Spleen (tissue), 11 donors: ENCODE measurements at regions not wholly inside any gene's neighbourhood (a gene's known extent, or its start where the extent isn't known, plus 50 kb on each side); places are given as distances from the start of the nearest gene placed in this dataset.

ENCODE experiments used
- DNase-seq: peaks from one replicate; pipeline ENCODE4 v3.0.0-alpha.2; 2020
- H3K27ac ChIP-seq, 8 donors: fragments of 200-600 bp; sonication (generic) in 7 of 8; 1 replicate in 4 of 8; 2 replicates in 4 of 8; pipeline versions ENCODE4 v1.5.0 to v1.8.0; 2016 to 2021; ENCODE audit warnings: inconsistent platforms in 4 of 8, mild to moderate bottlenecking in 4 of 8, moderate library complexity in 1 of 8
- H3K27me3 ChIP-seq, 7 donors: fragments of 200-600 bp; sonication (generic) in 6 of 7; replicated peaks in 1 of 7; 1 replicate in 4 of 7; 2 replicates in 3 of 7; pipeline versions ENCODE4 v1.5.0 to v1.8.0; 2016 to 2021; ENCODE audit warnings: inconsistent platforms in 3 of 7, mild to moderate bottlenecking in 1 of 7
- H3K36me3 ChIP-seq, 6 donors: fragments of 200-600 bp; sonication (generic) in 5 of 6; 1 replicate in 4 of 6; 2 replicates in 2 of 6; pipeline versions ENCODE4 v1.5.0 to v1.8.0; 2016 to 2021; ENCODE audit warnings: inconsistent platforms in 2 of 6
- H3K4me1 ChIP-seq, 6 donors: fragments of 200-600 bp; sonication (generic) in 5 of 6; 1 replicate in 3 of 6; 2 replicates in 3 of 6; pipeline versions ENCODE4 v1.5.0 to v1.8.0; 2016 to 2021; ENCODE audit warnings: inconsistent platforms in 3 of 6
- H3K4me3 ChIP-seq, 8 donors: fragments of 200-600 bp; sonication (generic) in 7 of 8; 1 replicate in 4 of 8; 2 replicates in 4 of 8; pipeline versions ENCODE4 v1.5.0 to v1.8.0; 2016 to 2021; ENCODE audit warnings: inconsistent platforms in 4 of 8, mild to moderate bottlenecking in 4 of 8, moderate library complexity in 2 of 8
- H3K9me3 ChIP-seq, 8 donors: fragments of 200-600 bp; sonication (generic) in 7 of 8; 1 replicate in 4 of 8; 2 replicates in 4 of 8; pipeline versions ENCODE4 v1.5.0 to v1.8.0; 2016 to 2021; ENCODE audit warnings: inconsistent platforms in 4 of 8
- POLR2A ChIP-seq, 3 donors: fragments of 450-650 bp; IDR thresholded peaks; one replicate each; pipeline ENCODE4 v1.5.1; 2017; ENCODE audit warnings: antibody characterized with exemption in 3 of 3, mild to moderate bottlenecking in 1 of 3
- POLR2AphosphoS5 ChIP-seq, 3 donors: sonication (generic); formaldehyde crosslinking; IDR thresholded peaks; one replicate each; pipeline ENCODE4 v1.5.1; 2017; ENCODE audit warnings: antibody characterized with exemption in 3 of 3
- WGBS, 5 donors: extraction: QIAGEN DNeasy Blood & Tissue Kit in 3 of 5; methylation state at CpG; one replicate each; pipeline versions ENCODE4 v1.1.5 to v1.1.7; 2013 to 2018; 5-methylcytosine and 5-hydroxymethylcytosine counted together
- intact Hi-C: fragments of 100-400 bp; cut with DNase I; formaldehyde crosslinking; loops from one replicate; pipeline ENCODE4 v1.15.0; 2023; ENCODE audit warnings: low total_unique reads
- TF ChIP-seq, protein P1 (sequence below), 11 experiments: fragments of 200-600 bp in 7 of 11; fragments of 450-650 bp in 4 of 11; sonication (generic) in 4 of 11; IDR thresholded peaks in 8 of 11; conservative IDR thresholded peaks in 3 of 11; 1 replicate in 7 of 11; 2 replicates in 4 of 11; pipeline versions ENCODE4 v1.4.0 to v1.8.0; 2016 to 2021; ENCODE audit warnings: antibody characterized with exemption in 11 of 11, inconsistent platforms in 4 of 11, mild to moderate bottlenecking in 1 of 11
- donor health status: healthy with polysubstance abuse.
- donor health status: DM: no; HTN: no; CAD: no; lungs with moderate emphysema.
- donor health status: DM: no; HTN: no; CAD: no.
- donor health status: Bipolar disorder and iron deficiency.
- donor health status: healthy.
- donor health status: DM: no; HTN: no; CAD: no.
- donor health status: DM: yes; HTN: yes; CAD: no.

DNA sequence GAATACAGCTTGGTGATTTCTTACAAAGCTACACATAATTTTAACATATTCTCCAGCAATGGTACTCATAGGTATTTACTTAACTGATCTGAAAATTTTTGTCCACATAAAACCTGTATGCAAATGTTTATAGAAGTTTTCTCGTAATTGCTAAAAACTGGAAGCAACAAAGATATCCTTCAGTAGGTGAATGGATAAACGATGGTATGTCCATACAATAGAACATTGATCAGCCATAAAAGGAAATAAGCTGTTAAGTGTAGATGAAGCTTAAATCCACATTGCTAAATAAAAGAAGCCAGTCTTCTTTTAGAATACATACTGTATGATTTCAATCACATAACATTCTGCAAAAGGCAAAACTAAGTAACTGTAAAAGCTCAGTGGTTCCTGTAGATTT lies 224.8 kb upstream of the DPYD start:
- DNase-seq, result no peak
- TF ChIP-seq POLR2AphosphoS5 (IDR thresholded peaks at IDR 0.05), result no peak
- TF ChIP-seq, protein P1, sequence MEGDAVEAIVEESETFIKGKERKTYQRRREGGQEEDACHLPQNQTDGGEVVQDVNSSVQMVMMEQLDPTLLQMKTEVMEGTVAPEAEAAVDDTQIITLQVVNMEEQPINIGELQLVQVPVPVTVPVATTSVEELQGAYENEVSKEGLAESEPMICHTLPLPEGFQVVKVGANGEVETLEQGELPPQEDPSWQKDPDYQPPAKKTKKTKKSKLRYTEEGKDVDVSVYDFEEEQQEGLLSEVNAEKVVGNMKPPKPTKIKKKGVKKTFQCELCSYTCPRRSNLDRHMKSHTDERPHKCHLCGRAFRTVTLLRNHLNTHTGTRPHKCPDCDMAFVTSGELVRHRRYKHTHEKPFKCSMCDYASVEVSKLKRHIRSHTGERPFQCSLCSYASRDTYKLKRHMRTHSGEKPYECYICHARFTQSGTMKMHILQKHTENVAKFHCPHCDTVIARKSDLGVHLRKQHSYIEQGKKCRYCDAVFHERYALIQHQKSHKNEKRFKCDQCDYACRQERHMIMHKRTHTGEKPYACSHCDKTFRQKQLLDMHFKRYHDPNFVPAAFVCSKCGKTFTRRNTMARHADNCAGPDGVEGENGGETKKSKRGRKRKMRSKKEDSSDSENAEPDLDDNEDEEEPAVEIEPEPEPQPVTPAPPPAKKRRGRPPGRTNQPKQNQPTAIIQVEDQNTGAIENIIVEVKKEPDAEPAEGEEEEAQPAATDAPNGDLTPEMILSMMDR (IDR thresholded peaks at IDR 0.05 in 8 of 11, conservative IDR thresholded peaks at IDR 0.05 in 3 of 11), result no peak
- TF ChIP-seq POLR2A (IDR thresholded peaks at IDR 0.05), result no peak
- Histone ChIP-seq H3K27me3 (no peaks in the 10 kb centered on the region), H3K4me3 (no peak overlapping the region), H3K9me3 (peaks cover 0 to 11% (median 0%) of the 10 kb centered on the region in 8 donors), H3K27ac (no peak overlapping the region), H3K4me1 (no peaks in the 10 kb centered on the region), H3K36me3 (no peaks in the 10 kb centered on the region)
- intact Hi-C loops, result no loop called here
- 64 to 91% (median 89%) methylated on average over 2 of the region's 2 CpGs for WGBS, 5 donors

DNA sequence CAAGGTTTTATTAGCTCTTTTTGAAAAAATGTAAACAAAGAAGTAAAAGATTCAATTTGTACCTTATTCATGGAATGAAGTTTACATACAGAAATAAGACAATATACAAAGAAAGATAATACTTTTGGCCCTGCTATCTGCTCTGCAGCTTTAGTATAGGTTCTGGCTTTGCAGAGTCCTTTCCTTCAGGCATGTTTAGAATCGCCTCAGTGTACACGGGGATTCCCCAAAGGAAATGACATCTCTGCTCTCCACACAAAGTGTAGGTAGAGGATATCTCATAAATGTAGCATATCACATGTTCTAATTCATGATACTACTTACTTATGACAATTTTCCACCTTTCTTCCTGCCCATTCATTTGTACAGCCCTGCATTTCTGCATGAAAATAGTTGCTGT lies 222.6 kb upstream of the DPYD start:
- no peak for TF ChIP-seq POLR2AphosphoS5 (IDR thresholded peaks at IDR 0.05)
- TF ChIP-seq, protein P1 (IDR thresholded peaks at IDR 0.05 in 8 of 11, conservative IDR thresholded peaks at IDR 0.05 in 3 of 11), result no peak
- no peak for TF ChIP-seq POLR2A (IDR thresholded peaks at IDR 0.05)
- WGBS, 5 donors, result 55 to 77% (median 70%) methylated on average over 2 of the region's 2 CpGs
- no peak for DNase-seq
- intact Hi-C loops, result no loop called here
- no peak overlapping the region for H3K27ac ChIP-seq
- H3K27me3 ChIP-seq, result no peaks in the 10 kb centered on the region
- peaks cover 0 to 2% (median 0%) of the 10 kb centered on the region in 8 donors for H3K9me3 ChIP-seq
- H3K4me3 ChIP-seq, result no peak overlapping the region
- H3K4me1 ChIP-seq, result no peaks in the 10 kb centered on the region
- H3K36me3 ChIP-seq, result no peaks in the 10 kb centered on the region

DNA sequence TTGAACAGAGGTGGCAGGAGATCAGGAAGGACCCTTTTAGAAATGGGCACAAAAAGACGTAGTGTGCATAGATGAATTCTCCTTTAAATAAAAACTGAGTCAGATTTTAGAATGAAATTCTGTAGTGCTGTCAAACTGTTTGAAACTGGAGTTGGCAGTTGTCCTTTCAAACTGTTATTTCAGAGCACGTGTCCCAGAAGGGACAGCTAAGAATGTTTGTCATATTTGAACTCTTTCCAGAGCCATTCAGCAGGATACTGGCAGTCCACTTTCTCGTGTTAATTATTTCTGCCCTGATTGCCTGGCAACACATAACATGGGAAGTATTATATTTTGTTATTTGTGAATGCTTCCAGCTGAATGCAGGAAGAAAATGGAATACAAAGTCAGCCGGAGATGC lies 212.3 kb upstream of the DPYD start:
- WGBS, 5 donors, result 53 to 80% (median 71%) methylated on average over 4 of the region's 4 CpGs
- H3K27ac ChIP-seq, result no peak overlapping the region
- H3K4me1 ChIP-seq, result no peaks in the 10 kb centered on the region
- H3K36me3 ChIP-seq, result no peaks in the 10 kb centered on the region
- TF ChIP-seq POLR2AphosphoS5 (IDR thresholded peaks at IDR 0.05), result no peak
- intact Hi-C loops, result no loop called here
- H3K27me3 ChIP-seq, result no peaks in the 10 kb centered on the region
- no peaks in the 10 kb centered on the region for H3K9me3 ChIP-seq
- no peak overlapping the region for H3K4me3 ChIP-seq
- DNase-seq, result no peak

DNA sequence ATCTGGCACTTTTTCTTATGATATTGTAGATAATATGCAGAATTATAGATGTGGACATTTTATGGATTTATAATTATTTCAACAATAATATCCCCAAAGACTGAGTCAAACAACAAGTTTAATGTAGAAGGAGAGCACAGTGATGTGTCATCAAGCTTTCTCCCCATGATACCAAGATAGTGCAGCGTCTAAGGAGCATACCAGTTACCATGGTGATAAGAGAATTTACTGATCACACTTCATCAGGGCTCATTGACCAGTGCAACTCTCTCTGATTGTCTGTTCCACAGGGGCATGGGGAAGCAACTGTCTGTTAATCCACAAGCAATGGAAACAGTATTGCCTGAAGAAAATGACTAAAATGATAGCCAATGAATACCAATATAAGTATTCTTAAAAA lies 209.6 kb upstream of the DPYD start:
- no peak overlapping the region for H3K27ac ChIP-seq
- TF ChIP-seq, protein P1 (IDR thresholded peaks at IDR 0.05 in 8 of 11, conservative IDR thresholded peaks at IDR 0.05 in 3 of 11), result no peak
- TF ChIP-seq POLR2A (IDR thresholded peaks at IDR 0.05) (no peak), POLR2AphosphoS5 (IDR thresholded peaks at IDR 0.05) (no peak)
- no peak for DNase-seq
- WGBS, 5 donors, result 41 to 68% (median 55%) methylated on average over 1 of the region's 1 CpG
- no peak overlapping the region for H3K4me3 ChIP-seq
- no peaks in the 10 kb centered on the region for H3K4me1 ChIP-seq
- H3K27me3 ChIP-seq, result no peaks in the 10 kb centered on the region
- H3K9me3 ChIP-seq, result no peaks in the 10 kb centered on the region
- intact Hi-C loops, result no loop called here
- no peaks in the 10 kb centered on the region for H3K36me3 ChIP-seq

DNA sequence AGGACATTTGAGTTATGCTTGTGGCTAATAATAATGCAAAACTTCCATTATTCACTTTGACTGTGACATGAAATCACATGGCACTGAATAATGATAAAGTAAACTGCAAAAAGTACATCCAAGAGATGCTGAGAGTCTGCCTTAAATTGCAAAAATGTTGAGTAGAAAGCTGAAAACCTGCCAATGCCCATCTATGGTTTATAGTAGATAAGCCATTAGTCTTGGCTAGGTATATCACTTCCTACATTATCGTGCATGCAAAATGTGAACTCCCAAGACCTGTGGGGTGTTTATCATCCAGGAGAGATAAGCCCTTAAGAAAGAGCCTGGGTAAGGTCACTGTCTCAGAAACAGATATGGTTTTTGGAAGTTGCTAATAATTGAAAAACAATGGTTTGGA lies 208.7 kb upstream of the DPYD start:
- Histone ChIP-seq H3K9me3 (no peaks in the 10 kb centered on the region), H3K36me3 (no peaks in the 10 kb centered on the region), H3K27ac (no peak overlapping the region), H3K4me3 (no peak overlapping the region), H3K4me1 (no peaks in the 10 kb centered on the region), H3K27me3 (no peaks in the 10 kb centered on the region)
- WGBS, 5 donors, result 73 to 84% (median 77%) methylated on average over 1 of the region's 1 CpG
- DNase-seq, result no peak
- intact Hi-C loops, result no loop called here
- TF ChIP-seq, protein P1 (IDR thresholded peaks at IDR 0.05 in 8 of 11, conservative IDR thresholded peaks at IDR 0.05 in 3 of 11), result no peak
- no peak for TF ChIP-seq POLR2A (IDR thresholded peaks at IDR 0.05)
- no peak for TF ChIP-seq POLR2AphosphoS5 (IDR thresholded peaks at IDR 0.05)
